ENCODE measurements at regions not wholly inside any gene's neighbourhood (a gene's known extent, or its start where the extent isn't known, plus 50 kb on each side); places are given as distances from the start of the nearest gene placed in this dataset.

- no peaks in the 10 kb centered on the region for H3K4me1 ChIP-seq (replicated peaks in 1 of 2)
- intact Hi-C loops (cut with DNase I), result no loop called here
- WGBS, 4 donors, result 72 to 84% (median 78%) methylated on average over 2 of the region's 2 CpGs
- no peak overlapping the region for H3K27ac ChIP-seq
- no peaks in the 10 kb centered on the region for H3K27me3 ChIP-seq
- DNase-seq, result no peak
- TF ChIP-seq CTCF (IDR thresholded peaks at IDR 0.05), result no peak
- no peak for TF ChIP-seq POLR2A (IDR thresholded peaks at IDR 0.05)
- H3K4me3 ChIP-seq, result no peak overlapping the region
- no peaks in the 10 kb centered on the region for H3K36me3 ChIP-seq (replicated peaks in 1 of 2)
- H3K9me3 ChIP-seq (replicated peaks in 1 of 3), result no peaks in the 10 kb centered on the region
These were observed 132.4 kb downstream of the ALG10B start for GRCh38 chr12:38448991-38449390.

GRCh38 chr12:38456537-38457120, 140.1 kb downstream of the ALG10B start:
- H3K4me1 ChIP-seq (replicated peaks in 1 of 2), result no peaks in the 10 kb centered on the region
- DNase-seq, result no peak
- no peaks in the 10 kb centered on the region for H3K9me3 ChIP-seq (replicated peaks in 1 of 3)
- H3K27ac ChIP-seq, result no peak overlapping the region
- no peak overlapping the region for H3K4me3 ChIP-seq
- no peak for TF ChIP-seq POLR2A (IDR thresholded peaks at IDR 0.05)
- TF ChIP-seq CTCF (IDR thresholded peaks at IDR 0.05), result no peak
- 60 to 67% (median 63%) methylated on average over 2 of the region's 2 CpGs for WGBS, 4 donors
- intact Hi-C loops (cut with DNase I), result no loop called here
- H3K36me3 ChIP-seq (replicated peaks in 1 of 2), result no peaks in the 10 kb centered on the region
- H3K27me3 ChIP-seq, result no peaks in the 10 kb centered on the region

GRCh38 chr12:38465020-38465419, 148.4 kb downstream of the ALG10B start:
- 55 to 77% (median 71%) methylated on average over 5 of the region's 5 CpGs for WGBS, 4 donors
- Histone ChIP-seq H3K9me3 (replicated peaks in 1 of 3) (no peaks in the 10 kb centered on the region), H3K27me3 (no peaks in the 10 kb centered on the region), H3K27ac (no peak overlapping the region), H3K4me3 (no peak overlapping the region), H3K4me1 (replicated peaks in 1 of 2) (no peaks in the 10 kb centered on the region), H3K36me3 (replicated peaks in 1 of 2) (no peaks in the 10 kb centered on the region)
- intact Hi-C loops (cut with DNase I), result no loop called here
- DNase-seq, result no peak
- no peak for TF ChIP-seq POLR2A (IDR thresholded peaks at IDR 0.05)
- TF ChIP-seq CTCF (IDR thresholded peaks at IDR 0.05), result no peak

- no peaks in the 10 kb centered on the region for H3K27me3 ChIP-seq
- no peak overlapping the region for H3K4me3 ChIP-seq
- no peak for TF ChIP-seq CTCF (IDR thresholded peaks at IDR 0.05)
- no peak for TF ChIP-seq POLR2A (IDR thresholded peaks at IDR 0.05)
- intact Hi-C loops (cut with DNase I), result no loop called here
- DNase-seq, result no peak
- no peaks in the 10 kb centered on the region for H3K9me3 ChIP-seq (replicated peaks in 1 of 3)
- H3K36me3 ChIP-seq (replicated peaks in 1 of 2), result no peaks in the 10 kb centered on the region
- WGBS, 4 donors, result 74 to 81% (median 79%) methylated on average over 7 of the region's 7 CpGs
- no peaks in the 10 kb centered on the region for H3K4me1 ChIP-seq (replicated peaks in 1 of 2)
- H3K27ac ChIP-seq, result no peak overlapping the region
These were observed 153.1 kb downstream of the ALG10B start for GRCh38 chr12:38469715-38470114.
